GM06990 (cell line): ENCODE measurements at regions not wholly inside any gene's neighbourhood (a gene's known extent, or its start where the extent isn't known, plus 50 kb on each side); places are given as distances from the start of the nearest gene placed in this dataset.

ENCODE experiments used
- DNase-seq: peaks from one replicate; pipeline ENCODE4 v3.0.0-alpha.2; 2011; ENCODE audit not compliant: insufficient read length; ENCODE audit errors: extremely low read depth
- H3K27me3 ChIP-seq: replicated peaks from 2 replicates; pipeline ENCODE4 v1.6.0; 2011; ENCODE audit warnings: low read length; ENCODE audit not compliant: control insufficient read depth, insufficient read depth
- H3K36me3 ChIP-seq: 2 replicates; pipeline ENCODE4 v1.5.1; 2011; ENCODE audit warnings: low read length; ENCODE audit not compliant: control insufficient read depth, insufficient read depth
- H3K4me3 ChIP-seq: replicated peaks from 2 replicates; pipeline ENCODE4 v1.5.1; 2011; ENCODE audit warnings: low read depth, mild to moderate bottlenecking, control low read depth, low read length
- TF ChIP-seq, protein P1 (sequence below): IDR thresholded peaks from 2 replicates; pipeline ENCODE4 v1.5.1; 2011; ENCODE audit warnings: low read length, control low read depth, mild to moderate bottlenecking, inconsistent platforms; ENCODE audit not compliant: insufficient read depth, poor library complexity, severe bottlenecking

GRCh38 chr1:87916965-87917364, 588.3 kb downstream of the LMO4 start:
- Histone ChIP-seq H3K4me3 (no peak overlapping the region), H3K36me3 (no peaks in the 10 kb centered on the region), H3K27me3 (no peaks in the 10 kb centered on the region)
- TF ChIP-seq, protein P1, sequence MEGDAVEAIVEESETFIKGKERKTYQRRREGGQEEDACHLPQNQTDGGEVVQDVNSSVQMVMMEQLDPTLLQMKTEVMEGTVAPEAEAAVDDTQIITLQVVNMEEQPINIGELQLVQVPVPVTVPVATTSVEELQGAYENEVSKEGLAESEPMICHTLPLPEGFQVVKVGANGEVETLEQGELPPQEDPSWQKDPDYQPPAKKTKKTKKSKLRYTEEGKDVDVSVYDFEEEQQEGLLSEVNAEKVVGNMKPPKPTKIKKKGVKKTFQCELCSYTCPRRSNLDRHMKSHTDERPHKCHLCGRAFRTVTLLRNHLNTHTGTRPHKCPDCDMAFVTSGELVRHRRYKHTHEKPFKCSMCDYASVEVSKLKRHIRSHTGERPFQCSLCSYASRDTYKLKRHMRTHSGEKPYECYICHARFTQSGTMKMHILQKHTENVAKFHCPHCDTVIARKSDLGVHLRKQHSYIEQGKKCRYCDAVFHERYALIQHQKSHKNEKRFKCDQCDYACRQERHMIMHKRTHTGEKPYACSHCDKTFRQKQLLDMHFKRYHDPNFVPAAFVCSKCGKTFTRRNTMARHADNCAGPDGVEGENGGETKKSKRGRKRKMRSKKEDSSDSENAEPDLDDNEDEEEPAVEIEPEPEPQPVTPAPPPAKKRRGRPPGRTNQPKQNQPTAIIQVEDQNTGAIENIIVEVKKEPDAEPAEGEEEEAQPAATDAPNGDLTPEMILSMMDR, result no peak
- DNase-seq, result no peak

- DNase-seq, result no peak
- Histone ChIP-seq H3K4me3 (no peak overlapping the region), H3K27me3 (no peaks in the 10 kb centered on the region), H3K36me3 (no peaks in the 10 kb centered on the region)
- TF ChIP-seq, protein P1, result no peak
Measured at GRCh38 chr1:87918398-87918797, 589.7 kb downstream of the LMO4 start.

DNA sequence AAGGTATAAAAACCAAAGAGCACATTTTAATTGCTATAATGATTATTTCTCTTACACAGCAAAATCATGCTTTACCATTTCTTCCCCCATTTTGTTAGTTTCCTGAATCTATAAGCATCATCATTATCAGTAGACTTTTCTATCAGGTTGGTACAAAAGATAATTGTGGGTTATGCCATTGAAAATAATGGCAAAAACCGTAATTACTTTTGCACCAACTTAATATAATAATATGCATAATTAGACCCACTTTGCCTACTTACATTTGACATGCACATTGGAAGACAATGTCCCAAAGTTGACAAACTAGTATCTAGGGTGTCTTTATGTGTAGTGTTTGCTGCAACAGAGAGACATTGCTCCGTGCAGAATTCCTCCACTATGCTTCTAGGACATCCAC, 594.2 kb downstream of the LMO4 start:
- no peak overlapping the region for H3K4me3 ChIP-seq
- DNase-seq, result no peak
- TF ChIP-seq, protein P1, result no peak
- H3K27me3 ChIP-seq, result no peaks in the 10 kb centered on the region
- no peaks in the 10 kb centered on the region for H3K36me3 ChIP-seq

- TF ChIP-seq, protein P1, result no peak
- Histone ChIP-seq H3K27me3 (no peaks in the 10 kb centered on the region), H3K36me3 (no peaks in the 10 kb centered on the region), H3K4me3 (no peak overlapping the region)
- no peak for DNase-seq
Measured at GRCh38 chr1:87926131-87926830, 597.6 kb downstream of the LMO4 start.

- H3K4me3 ChIP-seq, result no peak overlapping the region
- DNase-seq, result no peak
- H3K36me3 ChIP-seq, result no peaks in the 10 kb centered on the region
- TF ChIP-seq, protein P1, result no peak
- no peaks in the 10 kb centered on the region for H3K27me3 ChIP-seq
Measured at GRCh38 chr1:87926921-87927320, 598.2 kb downstream of the LMO4 start.
